IMR-90 (cell line): ENCODE measurements at regions not wholly inside any gene's neighbourhood (a gene's known extent, or its start where the extent isn't known, plus 50 kb on each side); places are given as distances from the start of the nearest gene placed in this dataset.

ENCODE experiments used
- ATAC-seq: fragments of 200-7000 bp; cut with Tn5 transposase; 2 replicates; pipeline ENCODE4 v1.9.1; 2020; ENCODE audit warnings: low read depth, mild to moderate bottlenecking, moderate library complexity
- BruUV-seq: library from RNA; stranded (reverse); fragments of 400-500 nt; replicated peaks from 2 replicates; lab custom pipeline; 2021; lab: Mats Ljungman, UMichigan
- CTCF ChIA-PET: fragments of 300-600 bp; formaldehyde crosslinking; extraction: SDS; loops from one replicate; lab custom pipeline; 2021; ENCODE audit warnings: antibody characterized with exemption; lab: Yijun Ruan, JAX
- POLR2A ChIA-PET: fragments of 300-600 bp; sonication (Branson Sonifier 250); formaldehyde crosslinking; loops from one replicate; lab custom pipeline; 2022; ENCODE audit warnings: antibody characterized with exemption; ENCODE audit not compliant: unreplicated experiment; lab: Charles Lee
- DNase-seq: peaks from one replicate; pipeline ENCODE4 v3.0.0; 2013
- H2AFZ ChIP-seq: replicated peaks from 2 replicates; pipeline ENCODE3; 2013; ENCODE audit warnings: low read length, mild to moderate bottlenecking; ENCODE audit not compliant: poor library complexity
- H2AK5ac ChIP-seq: 2 replicates; pipeline ENCODE4 v1.6.1; 2013; ENCODE audit warnings: low read depth, low read length, inconsistent platforms
- H2AK9ac ChIP-seq: replicated peaks from 2 replicates; pipeline ENCODE3; 2013; ENCODE audit warnings: mild to moderate bottlenecking, low read depth, low read length, moderate library complexity; ENCODE audit not compliant: poor library complexity
- H2BK120ac ChIP-seq: 2 replicates; pipeline ENCODE4 v1.6.1; 2013; ENCODE audit warnings: low read depth, low read length, inconsistent platforms
- H2BK15ac ChIP-seq: 3 replicates; pipeline ENCODE4 v1.6.1; 2013; ENCODE audit warnings: low read depth, low read length, inconsistent platforms
- H2BK20ac ChIP-seq: 2 replicates; pipeline ENCODE4 v1.6.1; 2013; ENCODE audit warnings: low read depth, mild to moderate bottlenecking, inconsistent platforms, low read length, moderate library complexity
- H2BK5ac ChIP-seq: 2 replicates; pipeline ENCODE4 v1.6.1; 2013; ENCODE audit warnings: mild to moderate bottlenecking, low read depth, low read length, inconsistent platforms; ENCODE audit not compliant: poor library complexity, severe bottlenecking
- H3K14ac ChIP-seq: replicated peaks from 2 replicates; pipeline ENCODE4 v1.6.1; 2013; ENCODE audit warnings: low read depth, low read length, inconsistent platforms
- H3K18ac ChIP-seq: 2 replicates; pipeline ENCODE4 v1.6.1; 2013; ENCODE audit warnings: low read depth, low read length, control low read depth
- H3K23ac ChIP-seq: 2 replicates; pipeline ENCODE4 v1.6.1; 2013; ENCODE audit warnings: low read depth, low read length, inconsistent platforms
- H3K27ac ChIP-seq: 2 replicates; pipeline ENCODE4 v1.5.1; 2013; ENCODE audit warnings: mild to moderate bottlenecking, control low read depth, low read length; ENCODE audit not compliant: insufficient read depth
- H3K27me3 ChIP-seq: 2 replicates; pipeline ENCODE4 v1.6.1; 2013; ENCODE audit warnings: low read length; ENCODE audit not compliant: control insufficient read depth, insufficient read depth
- H3K36me3 ChIP-seq: 2 replicates; pipeline ENCODE4 v1.6.1; 2013; ENCODE audit warnings: low read length, mixed read lengths; ENCODE audit not compliant: control insufficient read depth, insufficient read depth
- H3K4ac ChIP-seq: 2 replicates; pipeline ENCODE4 v1.6.1; 2013; ENCODE audit warnings: low read depth, low read length, inconsistent platforms
- H3K4me1 ChIP-seq: 2 replicates; pipeline ENCODE4 v1.6.1; 2013; ENCODE audit warnings: low read length, mixed read lengths; ENCODE audit not compliant: control insufficient read depth, insufficient read depth
- H3K4me2 ChIP-seq: 2 replicates; pipeline ENCODE4 v1.6.1; 2013; ENCODE audit warnings: low read depth, mild to moderate bottlenecking, control low read depth, low read length, moderate library complexity
- H3K4me3 ChIP-seq: 2 replicates; pipeline ENCODE4 v1.5.1; 2013; ENCODE audit warnings: low read depth, mild to moderate bottlenecking, control low read depth, low read length, moderate library complexity; ENCODE audit not compliant: insufficient read depth
- H3K56ac ChIP-seq: 2 replicates; pipeline ENCODE4 v1.6.1; 2013; ENCODE audit warnings: low read length, inconsistent platforms; ENCODE audit not compliant: insufficient read depth; ENCODE audit errors: extremely low read depth
- H3K79me1 ChIP-seq, 2 experiments: 2 replicates each; pipeline ENCODE4 v1.6.1; 2013; ENCODE audit warnings: low read length in 2 of 2, inconsistent platforms in 1 of 2, low read depth in 1 of 2
- H3K9ac ChIP-seq: 2 replicates; pipeline ENCODE4 v1.6.1; 2013; ENCODE audit warnings: low read depth, low read length, control low read depth
- H3K9me1 ChIP-seq: 2 replicates; pipeline ENCODE4 v1.6.1; 2013; ENCODE audit warnings: low read length, inconsistent platforms; ENCODE audit not compliant: insufficient read depth
- H3K9me3 ChIP-seq: 2 replicates; pipeline ENCODE4 v1.6.1; 2013; ENCODE audit warnings: low read length; ENCODE audit not compliant: control insufficient read depth, insufficient read depth
- H4K20me1 ChIP-seq: 2 replicates; pipeline ENCODE4 v1.6.1; 2013; ENCODE audit warnings: low read length, inconsistent platforms; ENCODE audit not compliant: insufficient read depth
- H4K5ac ChIP-seq: 2 replicates; pipeline ENCODE4 v1.6.1; 2013; ENCODE audit warnings: mild to moderate bottlenecking, low read depth, low read length, control low read depth
- H4K8ac ChIP-seq, 2 experiments: 2 replicates each; pipeline ENCODE4 v1.6.1; 2013; ENCODE audit warnings: low read depth in 2 of 2, low read length in 2 of 2, control low read depth in 1 of 2, inconsistent platforms in 1 of 2
- H4K91ac ChIP-seq: 2 replicates; pipeline ENCODE4 v1.6.1; 2013; ENCODE audit warnings: low read depth, low read length, inconsistent platforms; ENCODE audit not compliant: insufficient read depth
- CEBPB ChIP-seq: IDR thresholded peaks from 2 replicates; pipeline ENCODE4 v1.6.1; 2012; ENCODE audit warnings: low read depth, low read length, improper control_type of control experiment
- CHD1 ChIP-seq: IDR thresholded peaks from 2 replicates; pipeline ENCODE4 v1.6.1; 2012; ENCODE audit warnings: low read depth, low read length, improper control_type of control experiment
- ELK1 ChIP-seq: fragments of 150-350 bp; IDR thresholded peaks from 2 replicates; pipeline ENCODE4 v1.6.1; 2016; ENCODE audit warnings: low read depth, mild to moderate bottlenecking, low read length, moderate library complexity, borderline replicate concordance
- MAZ ChIP-seq: IDR thresholded peaks from 2 replicates; pipeline ENCODE4 v1.6.1; 2012; ENCODE audit warnings: low read depth, mild to moderate bottlenecking, low read length, improper control_type of control experiment, moderate library complexity, borderline replicate concordance
- RAD21 ChIP-seq: IDR thresholded peaks from 2 replicates; pipeline ENCODE4 v1.6.1; 2012; ENCODE audit warnings: low read length, improper control_type of control experiment
- RCOR1 ChIP-seq: IDR thresholded peaks from 2 replicates; pipeline ENCODE4 v1.6.1; 2012; ENCODE audit warnings: mild to moderate bottlenecking, low read length, improper control_type of control experiment; ENCODE audit not compliant: insufficient replicate concordance
- RFX5 ChIP-seq: IDR thresholded peaks from 2 replicates; pipeline ENCODE4 v1.8.0; 2012; ENCODE audit warnings: low read depth, mild to moderate bottlenecking, low read length, moderate library complexity
- WGBS, 2 experiments: methylation state at CpG; one replicate each; pipeline versions ENCODE4 v1.1.5 to v1.1.7; 2013; ENCODE audit warnings: missing lambda C conversion rate in 2 of 2; ENCODE audit not compliant: insufficient read length in 1 of 2; ENCODE audit errors: extremely low coverage in 2 of 2; 5-methylcytosine and 5-hydroxymethylcytosine counted together
- dilution Hi-C: fragments of 300-500 bp; cut with HindIII; formaldehyde crosslinking; loops from one replicate; pipeline ENCODE4 v1.14.3; 2018; ENCODE audit warnings: low sequenced_read_pairs; ENCODE audit not compliant: unreplicated experiment
- in situ Hi-C: fragments of 300-500 bp; cut with MboI; formaldehyde crosslinking; loops from 3 replicates; pipeline ENCODE4 v1.14.3; 2019; ENCODE audit warnings: low sequenced_read_pairs, inconsistent platforms, mixed read lengths
- intact Hi-C: fragments of 100-400 bp; cut with micrococcal nuclease; formaldehyde crosslinking; loops from 2 replicates; pipeline ENCODE4 v1.10.0; 2022
- TF ChIP-seq, protein P1 (sequence below): fragments of 150-350 bp; IDR thresholded peaks from 2 replicates; pipeline ENCODE4 v1.6.1; 2017; ENCODE audit warnings: mild to moderate bottlenecking, antibody characterized with exemption, low read length, low read depth

GRCh38 chr13:44678197-44678596 lies 102.1 kb upstream of the TSC22D1 start:
- no peak for ATAC-seq
- no TSS peak for BruUV-seq

More at GRCh38 chr13:44678197-44678596, 102.1 kb upstream of the TSC22D1 start:
- ChIA-PET POLR2A (no interaction called here), CTCF (no interaction called here)
- Histone ChIP-seq H3K18ac (no peak overlapping the region), H4K5ac (no peak overlapping the region), H3K27me3 (no peaks in the 10 kb centered on the region), H3K14ac (no peak overlapping the region), H2BK120ac (no peak overlapping the region), H2BK5ac (no peak overlapping the region), H2AFZ (no peak overlapping the region), H3K4ac (peak overlapping the region; percentile 18; the same call in 1 of the 2 replicates), H3K79me1 (no peaks in the 10 kb centered on the region), H3K36me3 (no peaks in the 10 kb centered on the region), H3K27ac (no peak overlapping the region), H4K20me1 (no peaks in the 10 kb centered on the region), H3K9ac (no peak overlapping the region), H3K23ac (no peak overlapping the region), H3K4me1 (peaks cover 4% of the 10 kb centered on the region; the same call in 1 of the 2 replicates), H4K8ac (no peak overlapping the region), H2AK5ac (peak overlapping the region; percentile 63; the same call in 1 of the 2 replicates), H3K56ac (no peak overlapping the region), H3K9me1 (no peaks in the 10 kb centered on the region), H3K4me2 (no peak overlapping the region), H3K4me3 (no peak overlapping the region), H4K91ac (no peak overlapping the region), H2BK20ac (no peak overlapping the region), H3K9me3 (no peaks in the 10 kb centered on the region), H2AK9ac (peak overlapping the region; percentile 31), H2BK15ac (no peak overlapping the region)
- WGBS, 2 experiments: no CpG with 5 or more reads among the region's 6 CpGs
- DNase-seq: no peak
- in situ Hi-C loops: no loop called here
- TF ChIP-seq CEBPB: no peak
- no peak for TF ChIP-seq MAZ
- TF ChIP-seq ELK1: no peak
- TF ChIP-seq RCOR1: no peak
- TF ChIP-seq RAD21: no peak
- TF ChIP-seq, protein P1, sequence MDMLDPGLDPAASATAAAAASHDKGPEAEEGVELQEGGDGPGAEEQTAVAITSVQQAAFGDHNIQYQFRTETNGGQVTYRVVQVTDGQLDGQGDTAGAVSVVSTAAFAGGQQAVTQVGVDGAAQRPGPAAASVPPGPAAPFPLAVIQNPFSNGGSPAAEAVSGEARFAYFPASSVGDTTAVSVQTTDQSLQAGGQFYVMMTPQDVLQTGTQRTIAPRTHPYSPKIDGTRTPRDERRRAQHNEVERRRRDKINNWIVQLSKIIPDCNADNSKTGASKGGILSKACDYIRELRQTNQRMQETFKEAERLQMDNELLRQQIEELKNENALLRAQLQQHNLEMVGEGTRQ: no peak
- no peak for TF ChIP-seq RFX5
- TF ChIP-seq CHD1: no peak
- dilution Hi-C loops: no loop called here
- intact Hi-C loops: no loop called here
